Esophagus muscularis mucosa (tissue), 3 donors: ENCODE measurements at regions not wholly inside any gene's neighbourhood (a gene's known extent, or its start where the extent isn't known, plus 50 kb on each side); places are given as distances from the start of the nearest gene placed in this dataset.

Experiments
- CTCF ChIP-seq, 3 experiments: fragments of 200-600 bp in 2 of 3; fragments of 450-650 bp in 1 of 3; sonication (generic) in 2 of 3; IDR thresholded peaks; one replicate each; pipeline ENCODE4 v1.5.1; 2017 to 2019; ENCODE audit warnings: antibody characterized with exemption in 3 of 3, mild to moderate bottlenecking in 2 of 3, moderate library complexity in 1 of 3
- POLR2A ChIP-seq: fragments of 450-650 bp; IDR thresholded peaks from one replicate; pipeline ENCODE4 v1.6.1; 2017; ENCODE audit warnings: antibody characterized with exemption, moderate library complexity, mild to moderate bottlenecking, low read depth
- POLR2AphosphoS5 ChIP-seq, 2 donors: sonication (generic); formaldehyde crosslinking; IDR thresholded peaks; one replicate each; pipeline ENCODE4 v1.6.1; 2017; ENCODE audit warnings: antibody characterized with exemption in 2 of 2

DNA sequence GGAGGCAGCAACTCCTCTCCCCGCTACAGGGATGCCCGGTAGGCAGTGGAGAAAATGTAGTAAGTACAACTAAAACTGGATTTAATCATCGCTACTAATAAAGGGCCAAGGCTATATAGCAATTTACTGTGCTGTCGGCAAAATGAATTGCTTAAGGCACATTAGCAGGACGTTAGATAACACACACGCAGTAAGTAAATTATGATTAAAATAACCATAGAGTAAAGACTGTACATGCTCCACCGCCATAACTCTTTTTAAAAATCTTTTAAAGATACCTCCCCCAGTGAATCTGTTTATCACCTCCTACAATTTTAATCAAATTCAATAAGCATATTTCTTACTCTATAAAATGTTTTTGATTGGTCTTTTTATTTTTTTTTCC, 371.4 kb upstream of the MGMT start:
- TF ChIP-seq CTCF (IDR thresholded peaks at IDR 0.05) = no peak
- TF ChIP-seq POLR2A = no peak
- TF ChIP-seq POLR2AphosphoS5 (IDR thresholded peaks at IDR 0.05) = no peak
